ENCODE measurements at regions not wholly inside any gene's neighbourhood (a gene's known extent, or its start where the extent isn't known, plus 50 kb on each side); places are given as distances from the start of the nearest gene placed in this dataset.

GRCh38 chr4:54547299-54548097, 110.3 kb upstream of the KIT start:
- DNase-seq, result no peak

GRCh38 chr4:54548098-54548620, 109.6 kb upstream of the KIT start:
- DNase-seq, result no peak

- no peak for DNase-seq
These were observed 108.8 kb upstream of the KIT start for GRCh38 chr4:54548831-54549460.

- DNase-seq, result no peak
These were observed 107.2 kb upstream of the KIT start for GRCh38 chr4:54550395-54551171.

- no peak for DNase-seq
These were observed 104.8 kb upstream of the KIT start for GRCh38 chr4:54553001-54553400.

- no peak for DNase-seq
These were observed 103.3 kb upstream of the KIT start for GRCh38 chr4:54554339-54554990.

- DNase-seq, result no peak
These were observed 101.7 kb upstream of the KIT start for GRCh38 chr4:54556051-54556450.

- DNase-seq, result no peak
These were observed 101.2 kb upstream of the KIT start for GRCh38 chr4:54556587-54556986.

GRCh38 chr4:54558889-54559677, 98.7 kb upstream of the KIT start:
- DNase-seq, result no peak

GRCh38 chr4:54560513-54560912, 97.2 kb upstream of the KIT start:
- no peak for DNase-seq

- no peak for DNase-seq
These were observed 95.8 kb upstream of the KIT start for GRCh38 chr4:54561940-54562339.

GRCh38 chr4:54566608-54567007, 91.1 kb upstream of the KIT start:
- no peak for DNase-seq

- no peak for DNase-seq
These were observed 90.4 kb upstream of the KIT start for GRCh38 chr4:54567327-54567726.

GRCh38 chr4:54568184-54568583, 89.6 kb upstream of the KIT start:
- no peak for DNase-seq

- DNase-seq, result no peak
These were observed 86.9 kb upstream of the KIT start for GRCh38 chr4:54570822-54571221.

GRCh38 chr4:54571293-54572151, 86.2 kb upstream of the KIT start:
- no peak for DNase-seq

GRCh38 chr4:54572152-54572542, 85.6 kb upstream of the KIT start:
- DNase-seq, result no peak

GRCh38 chr4:54574500-54574899, 83.3 kb upstream of the KIT start:
- DNase-seq, result no peak

- DNase-seq, result no peak
These were observed 81.8 kb upstream of the KIT start for GRCh38 chr4:54575919-54576318.

- DNase-seq, result no peak
These were observed 76.0 kb upstream of the KIT start for GRCh38 chr4:54581807-54582206.

GRCh38 chr4:54585321-54586000, 72.3 kb upstream of the KIT start:
- no peak for DNase-seq
